ENCODE measurements at regions not wholly inside any gene's neighbourhood (a gene's known extent, or its start where the extent isn't known, plus 50 kb on each side); places are given as distances from the start of the nearest gene placed in this dataset.

DNA sequence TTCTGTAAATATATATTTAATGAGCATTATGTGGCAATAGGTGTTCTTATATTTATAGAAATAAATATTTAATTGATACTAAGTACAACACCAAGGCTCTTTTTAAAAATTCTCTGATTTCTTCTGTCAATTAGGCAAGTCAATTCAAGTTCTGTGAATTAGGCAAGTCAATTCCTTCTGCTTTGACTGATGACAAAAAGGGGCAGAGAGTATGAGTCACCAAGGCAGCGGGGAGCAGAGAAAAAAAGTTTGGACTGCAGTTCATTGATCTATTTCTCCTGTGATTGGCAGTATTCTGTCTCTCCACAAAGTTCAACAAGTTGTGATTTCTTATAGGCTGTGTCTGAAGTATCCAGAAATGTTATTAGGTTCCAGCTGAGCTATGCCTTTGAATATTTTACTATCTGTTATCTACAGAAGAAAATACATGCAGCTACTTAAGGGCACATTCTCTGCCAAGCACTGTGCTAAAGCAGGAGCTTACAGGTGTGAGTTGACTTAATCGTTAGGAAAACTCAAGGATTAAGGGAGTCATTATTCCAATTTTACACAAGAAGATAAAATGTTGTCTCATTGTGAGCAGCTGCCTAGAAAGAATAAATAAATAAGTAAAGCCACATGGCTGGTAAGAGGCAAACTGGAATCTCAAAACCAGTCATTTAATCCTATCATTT is 206.4 kb upstream of the ALG10B start:
- intact Hi-C loops (cut with micrococcal nuclease; ENCODE audit: unreplicated experiment), result no loop called here
- no peak for DNase-seq (ENCODE audit: low spot score)
- H3K4me3 ChIP-seq (ENCODE audit: low read depth, low read length, poor library complexity, severe bottlenecking), result no peak overlapping the region
- H3K9me2 ChIP-seq (ENCODE audit: insufficient read depth, low read length), result no peaks in the 10 kb centered on the region
- H2AFZ ChIP-seq (ENCODE audit: low read length), result no peak overlapping the region
- POLR2A ChIA-PET, result no interaction called here
- BruUV-seq (replicated peaks), result no TSS peak
- H3K79me2 ChIP-seq (ENCODE audit: insufficient read depth, low read depth, low read length), result no peaks in the 10 kb centered on the region
- H4K20me1 ChIP-seq (ENCODE audit: insufficient read depth, low read length), result no peaks in the 10 kb centered on the region
- H3K9me3 ChIP-seq (ENCODE audit: low read length), result no peaks in the 10 kb centered on the region
- H3K27ac ChIP-seq (ENCODE audit: low read depth, low read length, poor library complexity, severe bottlenecking), result no peak overlapping the region
- H3K36me3 ChIP-seq (ENCODE audit: insufficient read depth, low read length), result no peaks in the 10 kb centered on the region
- no peak for TF ChIP-seq EZH2phosphoT487 (IDR thresholded peaks at IDR 0.05; ENCODE audit: borderline replicate concordance, low read depth, low read length)
- TF ChIP-seq, protein P1, sequence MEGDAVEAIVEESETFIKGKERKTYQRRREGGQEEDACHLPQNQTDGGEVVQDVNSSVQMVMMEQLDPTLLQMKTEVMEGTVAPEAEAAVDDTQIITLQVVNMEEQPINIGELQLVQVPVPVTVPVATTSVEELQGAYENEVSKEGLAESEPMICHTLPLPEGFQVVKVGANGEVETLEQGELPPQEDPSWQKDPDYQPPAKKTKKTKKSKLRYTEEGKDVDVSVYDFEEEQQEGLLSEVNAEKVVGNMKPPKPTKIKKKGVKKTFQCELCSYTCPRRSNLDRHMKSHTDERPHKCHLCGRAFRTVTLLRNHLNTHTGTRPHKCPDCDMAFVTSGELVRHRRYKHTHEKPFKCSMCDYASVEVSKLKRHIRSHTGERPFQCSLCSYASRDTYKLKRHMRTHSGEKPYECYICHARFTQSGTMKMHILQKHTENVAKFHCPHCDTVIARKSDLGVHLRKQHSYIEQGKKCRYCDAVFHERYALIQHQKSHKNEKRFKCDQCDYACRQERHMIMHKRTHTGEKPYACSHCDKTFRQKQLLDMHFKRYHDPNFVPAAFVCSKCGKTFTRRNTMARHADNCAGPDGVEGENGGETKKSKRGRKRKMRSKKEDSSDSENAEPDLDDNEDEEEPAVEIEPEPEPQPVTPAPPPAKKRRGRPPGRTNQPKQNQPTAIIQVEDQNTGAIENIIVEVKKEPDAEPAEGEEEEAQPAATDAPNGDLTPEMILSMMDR (conservative IDR thresholded peaks at IDR 0.05; ENCODE audit: low read length), result no peak
- no peak overlapping the region for H3K4me2 ChIP-seq (ENCODE audit: low read length)
- no peaks in the 10 kb centered on the region for H3K4me1 ChIP-seq (ENCODE audit: insufficient read depth, low read length, poor library complexity, severe bottlenecking)
- CTCF ChIA-PET (ENCODE audit: unreplicated experiment), result no interaction called here

GRCh38 chr12:38113991-38114390 is 202.6 kb upstream of the ALG10B start:
- Histone ChIP-seq H3K79me2 (ENCODE audit: insufficient read depth, low read depth, low read length) (no peaks in the 10 kb centered on the region), H4K20me1 (ENCODE audit: insufficient read depth, low read length) (no peaks in the 10 kb centered on the region), H2AFZ (ENCODE audit: low read length) (no peak overlapping the region), H3K4me2 (ENCODE audit: low read length) (no peak overlapping the region), H3K9me2 (ENCODE audit: insufficient read depth, low read length) (no peaks in the 10 kb centered on the region), H3K27ac (ENCODE audit: low read depth, low read length, poor library complexity, severe bottlenecking) (no peak overlapping the region), H3K9me3 (ENCODE audit: low read length) (no peaks in the 10 kb centered on the region), H3K36me3 (ENCODE audit: insufficient read depth, low read length) (no peaks in the 10 kb centered on the region), H3K4me3 (ENCODE audit: low read depth, low read length, poor library complexity, severe bottlenecking) (no peak overlapping the region), H3K4me1 (ENCODE audit: insufficient read depth, low read length, poor library complexity, severe bottlenecking) (no peaks in the 10 kb centered on the region)
- no peak for DNase-seq (ENCODE audit: low spot score)
- intact Hi-C loops (cut with micrococcal nuclease; ENCODE audit: unreplicated experiment), result no loop called here
- BruUV-seq (replicated peaks), result no TSS peak
- POLR2A ChIA-PET, result no interaction called here
- CTCF ChIA-PET (ENCODE audit: unreplicated experiment), result no interaction called here
- TF ChIP-seq, protein P1 (conservative IDR thresholded peaks at IDR 0.05; ENCODE audit: low read length), result no peak
- TF ChIP-seq EZH2phosphoT487 (IDR thresholded peaks at IDR 0.05; ENCODE audit: borderline replicate concordance, low read depth, low read length), result no peak

GRCh38 chr12:38116968-38117367 is 199.6 kb upstream of the ALG10B start:
- Histone ChIP-seq H4K20me1 (ENCODE audit: insufficient read depth, low read length) (no peaks in the 10 kb centered on the region), H3K4me1 (ENCODE audit: insufficient read depth, low read length, poor library complexity, severe bottlenecking) (no peaks in the 10 kb centered on the region), H3K9me3 (ENCODE audit: low read length) (no peaks in the 10 kb centered on the region), H3K27ac (ENCODE audit: low read depth, low read length, poor library complexity, severe bottlenecking) (no peak overlapping the region), H3K36me3 (ENCODE audit: insufficient read depth, low read length) (no peaks in the 10 kb centered on the region), H3K4me2 (ENCODE audit: low read length) (no peak overlapping the region), H3K4me3 (ENCODE audit: low read depth, low read length, poor library complexity, severe bottlenecking) (no peak overlapping the region), H3K79me2 (ENCODE audit: insufficient read depth, low read depth, low read length) (no peaks in the 10 kb centered on the region), H2AFZ (ENCODE audit: low read length) (no peak overlapping the region), H3K9me2 (ENCODE audit: insufficient read depth, low read length) (no peaks in the 10 kb centered on the region)
- intact Hi-C loops (cut with micrococcal nuclease; ENCODE audit: unreplicated experiment), result no loop called here
- POLR2A ChIA-PET, result interaction anchor here (1.0 kb wide), 1 partner anchor 15 kb away, joined by 4 read pairs; no protein-coding TSS in a partner anchor
- no peak for DNase-seq (ENCODE audit: low spot score)
- no peak for TF ChIP-seq EZH2phosphoT487 (IDR thresholded peaks at IDR 0.05; ENCODE audit: borderline replicate concordance, low read depth, low read length)
- TF ChIP-seq, protein P1 (conservative IDR thresholded peaks at IDR 0.05; ENCODE audit: low read length), result no peak
- CTCF ChIA-PET (ENCODE audit: unreplicated experiment), result no interaction called here
- BruUV-seq (replicated peaks), result no TSS peak
